ENCODE measurements at regions not wholly inside any gene's neighbourhood (a gene's known extent, or its start where the extent isn't known, plus 50 kb on each side); places are given as distances from the start of the nearest gene placed in this dataset.
"Not testable (repeated sequence)": the region's sequence is repeated elsewhere in the genome, so short reads cannot be mapped to it uniquely, and the experiment has no call there.

DNA sequence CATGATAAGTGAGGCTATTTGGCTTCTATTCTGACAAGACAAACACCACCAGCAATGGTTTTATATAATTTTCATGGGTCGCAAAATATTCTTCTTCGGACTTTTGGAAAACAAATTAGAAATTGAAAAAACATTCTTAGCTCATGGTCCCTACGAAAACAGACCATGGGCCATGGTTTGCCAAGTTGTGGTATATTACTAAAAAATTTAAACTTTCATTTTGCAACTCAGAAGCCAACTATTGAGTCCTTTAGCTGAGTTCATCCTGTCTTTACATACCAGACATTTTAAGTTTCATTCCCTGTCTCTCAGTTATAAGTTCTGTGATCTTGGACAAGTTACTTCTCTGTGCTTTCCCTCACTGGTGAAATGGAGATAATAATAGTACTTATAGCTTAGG lies 198.1 kb downstream of the CSNK1G3 start:
- ATAC-seq = no peak
- DNase-seq (ENCODE audit: low spot score) = no peak

DNA sequence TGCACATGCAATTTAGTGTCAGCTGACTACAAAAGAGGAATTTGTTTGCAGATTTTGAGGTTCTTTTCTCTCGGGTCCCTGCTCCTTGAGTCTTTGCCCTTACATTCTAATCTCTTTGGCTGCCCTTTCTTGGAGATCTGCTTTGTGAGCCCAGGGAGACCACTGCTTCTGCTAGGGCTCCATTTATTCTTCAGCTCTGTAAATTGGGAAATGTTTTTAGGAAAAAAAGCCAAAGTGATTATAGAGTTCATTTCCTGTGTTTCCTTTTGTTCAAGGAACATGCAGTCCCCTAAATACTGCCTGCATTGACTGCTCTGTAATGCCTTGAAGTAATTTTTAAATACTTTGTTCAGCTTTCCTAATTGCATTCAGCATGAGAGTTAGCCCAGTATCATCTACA lies 197.4 kb downstream of the CSNK1G3 start:
- ATAC-seq (no peak), DNase-seq (ENCODE audit: low spot score) (no peak)

DNA sequence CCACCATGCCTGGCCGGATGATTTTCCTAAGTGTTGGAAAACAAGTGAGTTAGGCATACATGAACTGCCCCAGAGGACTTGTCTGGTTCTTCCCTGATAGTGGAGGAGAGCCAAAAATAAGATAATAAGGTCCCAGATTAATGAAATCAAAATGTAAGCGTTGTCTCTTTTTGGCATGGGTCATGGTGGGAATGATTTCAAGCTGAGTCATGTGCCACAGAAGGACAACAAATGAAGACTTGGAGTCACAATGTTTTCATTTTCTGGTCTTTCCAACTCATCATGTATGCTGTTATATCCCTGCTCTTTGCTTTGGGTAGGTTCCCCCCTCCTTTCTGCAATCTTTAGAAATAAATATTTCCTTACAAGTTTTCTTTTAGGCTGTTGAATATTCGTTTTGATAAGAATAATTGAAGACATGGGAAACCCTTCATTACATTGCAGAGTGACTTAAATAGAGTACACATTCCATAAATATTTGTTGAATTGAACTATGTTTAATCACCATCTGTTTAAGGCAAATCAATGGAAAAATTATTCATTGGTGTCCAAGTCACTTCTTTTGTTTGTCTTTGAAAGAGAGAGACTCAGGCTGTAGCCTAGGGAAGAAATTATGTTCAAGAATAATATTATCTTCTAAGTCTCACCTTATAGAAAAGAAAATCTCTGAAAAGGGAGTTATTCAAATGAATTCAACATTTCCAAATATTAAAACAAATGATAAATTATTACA lies 196.3 kb downstream of the CSNK1G3 start:
- ATAC-seq = no peak

GRCh38 chr5:123706531-123706930 lies 194.6 kb downstream of the CSNK1G3 start:
- DNase-seq (ENCODE audit: low spot score) (no peak), ATAC-seq (no peak)

More for the DNA sequence above, 196.3 kb downstream of the CSNK1G3 start:
- DNase-seq (ENCODE audit: low spot score) = no peak

GRCh38 chr5:123705741-123706140 lies 193.8 kb downstream of the CSNK1G3 start:
- ATAC-seq (no peak), DNase-seq (ENCODE audit: low spot score) (no peak)

GRCh38 chr5:123701511-123702200 lies 189.7 kb downstream of the CSNK1G3 start:
- DNase-seq (ENCODE audit: low spot score) (no peak), ATAC-seq (no peak)

DNA sequence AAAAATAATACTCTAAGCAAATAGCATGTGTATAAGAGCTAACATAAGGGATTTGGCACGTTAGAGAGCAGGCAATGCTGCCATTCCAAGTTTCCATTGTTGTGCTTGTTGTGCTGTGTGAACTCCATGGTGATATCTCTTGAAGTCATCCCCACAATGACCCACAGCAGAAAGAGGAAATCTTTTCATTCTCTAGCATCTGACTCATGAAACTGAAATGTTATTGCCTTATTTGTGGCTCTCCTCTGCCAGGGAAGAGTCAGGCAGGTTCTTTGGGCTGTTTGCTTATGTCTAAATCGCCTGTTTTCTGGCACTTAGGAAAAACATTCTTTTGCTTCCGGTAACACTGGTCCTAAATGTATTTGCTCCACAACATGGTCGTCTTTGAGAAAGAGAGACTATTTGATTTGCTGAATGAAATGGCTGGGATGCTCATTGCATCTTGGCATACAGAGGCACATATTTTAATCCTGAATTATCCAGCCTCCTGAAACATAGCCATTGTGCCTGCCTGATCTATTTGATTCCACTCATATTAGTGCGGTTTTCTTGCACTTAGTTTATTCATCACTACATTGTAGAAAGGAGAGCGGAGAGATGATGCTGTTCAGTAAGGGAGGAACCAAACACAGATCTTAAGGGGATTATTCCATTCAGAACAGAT lies 188.8 kb downstream of the CSNK1G3 start:
- no peak for DNase-seq (ENCODE audit: low spot score)

GRCh38 chr5:123699571-123699970 lies 187.6 kb downstream of the CSNK1G3 start:
- ATAC-seq = no peak
- DNase-seq (ENCODE audit: low spot score) = no peak

More for the DNA sequence above, 188.8 kb downstream of the CSNK1G3 start:
- no peak for ATAC-seq

DNA sequence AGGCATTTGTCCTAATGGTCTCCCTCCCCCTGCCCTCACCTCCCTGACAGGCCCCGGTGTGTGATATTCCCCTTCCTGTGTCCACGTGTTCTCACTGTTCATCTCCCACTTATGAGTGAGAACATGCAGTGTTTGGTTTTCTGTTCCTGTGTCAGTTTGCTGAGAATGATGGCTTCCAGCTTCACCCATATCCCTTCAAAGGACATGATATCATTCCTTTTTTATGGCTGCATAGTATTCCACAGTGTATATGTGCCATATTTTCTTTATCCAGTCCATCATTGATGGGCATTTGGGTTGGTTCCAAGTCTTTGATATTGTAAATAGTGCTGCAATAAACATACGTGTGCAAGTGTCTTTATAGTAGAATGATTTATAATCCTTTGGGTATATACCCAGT lies 187.0 kb downstream of the CSNK1G3 start:
- not testable (repeated sequence) for DNase-seq (ENCODE audit: low spot score); ATAC-seq

DNA sequence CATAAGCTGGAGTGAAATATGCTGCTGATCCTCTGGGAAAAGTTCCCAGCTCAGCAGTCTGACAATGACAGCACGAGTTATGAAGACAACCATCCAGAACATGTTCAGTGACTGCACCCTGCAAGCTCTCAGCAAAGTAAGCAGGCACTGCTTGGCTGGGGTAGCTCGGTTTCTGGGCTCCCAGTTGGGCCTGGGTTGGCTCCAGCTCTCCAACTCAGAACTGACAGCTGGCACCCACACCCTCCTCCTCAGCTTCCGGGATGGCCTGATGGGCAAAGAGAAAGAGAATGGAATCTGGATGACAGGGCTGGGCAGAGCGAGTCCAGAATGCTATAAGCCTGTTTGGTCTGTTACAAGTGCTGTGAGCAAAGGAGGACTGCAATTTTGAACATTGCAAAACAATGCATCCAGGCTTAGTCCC lies 185.0 kb downstream of the CSNK1G3 start:
- DNase-seq (ENCODE audit: low spot score) = no peak

GRCh38 chr5:123690821-123691220 lies 178.8 kb downstream of the CSNK1G3 start:
- ATAC-seq = no peak
- no peak for DNase-seq (ENCODE audit: low spot score)

More for the DNA sequence above, 185.0 kb downstream of the CSNK1G3 start:
- no peak for ATAC-seq

- no peak for ATAC-seq
- DNase-seq (ENCODE audit: low spot score) = no peak
Measured at GRCh38 chr5:123681061-123681460, 169.1 kb downstream of the CSNK1G3 start.

DNA sequence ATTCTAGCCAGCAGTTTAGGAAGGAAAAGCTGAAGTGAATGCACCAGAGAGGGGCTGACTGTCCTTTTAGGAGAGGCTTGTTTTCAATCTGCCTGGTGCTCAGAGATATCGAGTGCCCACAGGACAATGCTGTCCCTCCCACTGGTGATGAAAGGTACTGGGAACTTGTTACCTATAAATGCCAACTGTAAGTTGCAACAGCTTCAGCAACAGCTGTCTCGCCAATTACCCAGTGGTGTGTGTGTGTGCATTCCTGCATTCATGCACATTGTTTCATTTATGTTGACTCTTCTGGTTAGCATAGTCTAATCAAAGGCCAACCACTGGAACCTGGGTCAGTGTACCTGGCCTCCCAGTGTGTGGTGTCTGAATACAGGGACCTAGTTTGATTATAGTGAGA lies 161.1 kb downstream of the CSNK1G3 start:
- ATAC-seq (peak; percentile 45), DNase-seq (ENCODE audit: low spot score) (no peak)

- DNase-seq (ENCODE audit: low spot score) (no peak), ATAC-seq (no peak)
Measured at GRCh38 chr5:123671711-123672456, 159.9 kb downstream of the CSNK1G3 start.

DNA sequence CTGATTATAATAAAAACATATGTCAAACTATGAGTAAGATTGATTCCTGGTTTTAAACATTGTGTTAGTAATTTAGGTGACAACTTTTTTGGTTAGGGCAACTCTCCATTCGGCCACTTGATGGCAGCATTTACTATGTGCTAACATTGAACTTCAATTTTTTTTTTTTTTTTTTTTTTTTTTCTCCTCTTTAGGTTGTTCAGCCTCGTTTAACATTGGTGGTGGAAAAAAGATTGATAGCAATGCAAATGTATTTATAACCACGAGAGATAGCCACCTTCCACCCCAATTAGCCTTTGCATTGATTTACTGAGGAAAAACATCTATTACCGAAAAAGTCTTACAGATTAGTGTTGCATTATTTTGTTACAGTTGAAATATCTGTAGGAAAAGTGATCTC lies 159.1 kb downstream of the CSNK1G3 start:
- DNase-seq (ENCODE audit: low spot score) = no peak
- peak; percentile 78 for ATAC-seq
